ENCODE measurements at regions not wholly inside any gene's neighbourhood (a gene's known extent, or its start where the extent isn't known, plus 50 kb on each side); places are given as distances from the start of the nearest gene placed in this dataset.

- no peak for DNase-seq (ENCODE audit: low read depth, low spot score)
- no peak overlapping the region for H3K27ac ChIP-seq
Measured at GRCh38 chr2:41119489-41119888, 667.6 kb upstream of the SLC8A1 start.

GRCh38 chr2:41123341-41123740 lies 671.5 kb upstream of the SLC8A1 start:
- no peak for DNase-seq (ENCODE audit: low read depth, low spot score)
- H3K27ac ChIP-seq: no peak overlapping the region

GRCh38 chr2:41127351-41127750 lies 675.5 kb upstream of the SLC8A1 start:
- no peak overlapping the region for H3K27ac ChIP-seq
- DNase-seq (ENCODE audit: low read depth, low spot score): no peak

- no peak overlapping the region for H3K27ac ChIP-seq
Measured at GRCh38 chr2:41129988-41130387, 678.1 kb upstream of the SLC8A1 start.

GRCh38 chr2:41137031-41137430 lies 685.1 kb upstream of the SLC8A1 start:
- H3K27ac ChIP-seq: no peak overlapping the region
- DNase-seq (ENCODE audit: low read depth, low spot score): no peak

More at GRCh38 chr2:41129988-41130387, 678.1 kb upstream of the SLC8A1 start:
- no peak for DNase-seq (ENCODE audit: low read depth, low spot score)

GRCh38 chr2:41141146-41141791 lies 689.4 kb upstream of the SLC8A1 start:
- no peak for DNase-seq (ENCODE audit: low read depth, low spot score)
- H3K27ac ChIP-seq: no peak overlapping the region

GRCh38 chr2:41142478-41142877 lies 690.6 kb upstream of the SLC8A1 start:
- no peak overlapping the region for H3K27ac ChIP-seq
- DNase-seq (ENCODE audit: low read depth, low spot score): no peak

- DNase-seq (ENCODE audit: low read depth, low spot score): no peak
Measured at GRCh38 chr2:41145066-41145465, 693.2 kb upstream of the SLC8A1 start.

GRCh38 chr2:41149054-41149453 lies 697.2 kb upstream of the SLC8A1 start:
- DNase-seq (ENCODE audit: low read depth, low spot score): no peak
- H3K27ac ChIP-seq: no peak overlapping the region

More at GRCh38 chr2:41145066-41145465, 693.2 kb upstream of the SLC8A1 start:
- no peak overlapping the region for H3K27ac ChIP-seq

GRCh38 chr2:41151746-41152145 lies 699.9 kb upstream of the SLC8A1 start:
- H3K27ac ChIP-seq: no peak overlapping the region
- no peak for DNase-seq (ENCODE audit: low read depth, low spot score)

- no peak for DNase-seq (ENCODE audit: low read depth, low spot score)
- no peak overlapping the region for H3K27ac ChIP-seq
Measured at GRCh38 chr2:41152318-41152717, 700.4 kb upstream of the SLC8A1 start.

GRCh38 chr2:41160439-41160838 lies 708.5 kb upstream of the SLC8A1 start:
- no peak for DNase-seq (ENCODE audit: low read depth, low spot score)
- no peak overlapping the region for H3K27ac ChIP-seq

- no peak for DNase-seq (ENCODE audit: low read depth, low spot score)
- no peak overlapping the region for H3K27ac ChIP-seq
Measured at GRCh38 chr2:41167014-41167413, 715.1 kb upstream of the SLC8A1 start.

GRCh38 chr2:41169744-41170143 lies 717.9 kb upstream of the SLC8A1 start:
- no peak overlapping the region for H3K27ac ChIP-seq
- DNase-seq (ENCODE audit: low read depth, low spot score): no peak

- no peak overlapping the region for H3K27ac ChIP-seq
- no peak for DNase-seq (ENCODE audit: low read depth, low spot score)
Measured at GRCh38 chr2:41170589-41170988, 718.7 kb upstream of the SLC8A1 start.

- H3K27ac ChIP-seq: no peak overlapping the region
- no peak for DNase-seq (ENCODE audit: low read depth, low spot score)
Measured at GRCh38 chr2:41180387-41180786, 728.5 kb upstream of the SLC8A1 start.

GRCh38 chr2:41182961-41183360 lies 731.1 kb upstream of the SLC8A1 start:
- DNase-seq (ENCODE audit: low read depth, low spot score): no peak
- H3K27ac ChIP-seq: no peak overlapping the region

- no peak for DNase-seq (ENCODE audit: low read depth, low spot score)
- H3K27ac ChIP-seq: no peak overlapping the region
Measured at GRCh38 chr2:41187376-41188122, 735.7 kb upstream of the SLC8A1 start.

GRCh38 chr2:41194230-41194629 lies 742.3 kb upstream of the SLC8A1 start:
- DNase-seq (ENCODE audit: low read depth, low spot score): no peak
- H3K27ac ChIP-seq: no peak overlapping the region

GRCh38 chr2:41197781-41198180 lies 745.9 kb upstream of the SLC8A1 start:
- DNase-seq (ENCODE audit: low read depth, low spot score): no peak
- no peak overlapping the region for H3K27ac ChIP-seq

- no peak overlapping the region for H3K27ac ChIP-seq
- DNase-seq (ENCODE audit: low read depth, low spot score): no peak
Measured at GRCh38 chr2:41199334-41199733, 747.4 kb upstream of the SLC8A1 start.

GRCh38 chr2:41204315-41204714 lies 752.4 kb upstream of the SLC8A1 start:
- no peak for DNase-seq (ENCODE audit: low read depth, low spot score)
- H3K27ac ChIP-seq: no peak overlapping the region
